Activated CD4-positive, alpha-beta T cell treated with anti-CD3 and anti-CD28 coated beads, Interleukin-10, Interleukin-2, amounts not matched to agents 100 ng/mL and 50 ng/mL, durations not matched to agents 16 hours and 8 hours (primary cell): ENCODE measurements at regions not wholly inside any gene's neighbourhood (a gene's known extent, or its start where the extent isn't known, plus 50 kb on each side); places are given as distances from the start of the nearest gene placed in this dataset.

Experiments
- DNase-seq: peaks from one replicate; pipeline ENCODE4 v3.0.0-alpha.2; 2020

DNA sequence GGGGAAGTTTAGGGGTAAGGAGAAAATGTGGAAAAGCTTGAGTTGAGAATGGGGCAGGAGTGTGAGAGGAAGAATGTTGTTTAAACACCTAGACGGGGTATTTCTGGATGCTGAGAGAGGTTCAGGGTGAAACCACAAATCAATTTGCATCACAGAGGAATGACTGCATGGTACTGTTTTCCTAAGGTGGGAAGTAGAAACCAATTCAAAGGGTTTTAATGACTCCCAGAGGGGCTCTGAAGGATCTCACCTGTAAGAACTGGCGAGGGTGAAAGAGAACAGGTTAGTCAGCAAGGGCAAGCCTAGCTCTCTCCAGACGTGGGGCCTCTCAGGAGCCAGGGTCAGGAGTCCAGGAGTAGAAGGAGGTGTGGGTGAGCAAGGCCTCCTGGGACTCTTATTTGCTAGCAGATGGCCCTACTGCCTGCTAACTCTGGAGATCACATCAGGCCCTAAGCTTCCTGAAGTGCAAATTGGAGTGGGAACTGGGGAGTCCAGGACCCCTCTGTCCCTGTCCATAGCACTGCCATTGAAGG is 133.0 kb upstream of the CELF4 start:
- no peak for DNase-seq

DNA sequence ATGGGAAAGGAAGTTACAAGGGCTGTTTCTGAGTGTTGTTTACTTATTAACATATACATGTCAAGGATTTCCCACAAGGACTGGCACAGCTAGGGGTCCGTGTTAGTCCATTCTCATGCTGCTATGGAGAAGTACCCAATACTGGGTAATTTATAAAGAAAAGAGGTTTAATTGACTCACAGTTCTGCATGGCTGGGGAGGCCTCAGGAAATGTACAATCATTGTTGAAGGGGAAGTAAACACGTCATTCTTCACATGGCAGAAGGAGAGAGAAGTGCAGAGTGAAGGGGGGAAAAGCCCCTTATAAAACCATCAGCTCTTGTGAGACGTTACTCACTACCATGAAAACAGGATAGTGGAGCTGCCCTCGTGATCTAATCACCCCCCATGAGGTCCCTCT is 128.9 kb upstream of the CELF4 start:
- no peak for DNase-seq

DNA sequence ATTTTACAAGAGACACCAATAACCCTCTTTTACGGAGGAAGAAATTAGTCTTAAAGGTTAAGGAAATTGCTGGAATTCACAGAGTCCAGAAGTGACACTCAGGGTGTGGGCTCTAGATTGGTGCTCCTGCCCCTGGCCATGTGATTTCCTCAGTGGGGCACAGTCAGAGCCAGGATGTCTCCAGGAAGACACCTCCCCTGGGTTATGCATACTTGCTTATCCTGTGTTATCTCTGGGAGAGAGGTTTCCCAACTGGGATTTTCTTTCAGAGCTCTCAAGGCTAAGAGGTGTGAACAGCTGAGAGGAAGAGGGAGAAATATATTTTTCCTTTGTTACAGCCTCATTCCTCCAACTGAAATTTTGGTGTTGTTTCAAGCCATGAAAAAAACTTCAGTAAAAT is 125.6 kb upstream of the CELF4 start:
- no peak for DNase-seq

DNA sequence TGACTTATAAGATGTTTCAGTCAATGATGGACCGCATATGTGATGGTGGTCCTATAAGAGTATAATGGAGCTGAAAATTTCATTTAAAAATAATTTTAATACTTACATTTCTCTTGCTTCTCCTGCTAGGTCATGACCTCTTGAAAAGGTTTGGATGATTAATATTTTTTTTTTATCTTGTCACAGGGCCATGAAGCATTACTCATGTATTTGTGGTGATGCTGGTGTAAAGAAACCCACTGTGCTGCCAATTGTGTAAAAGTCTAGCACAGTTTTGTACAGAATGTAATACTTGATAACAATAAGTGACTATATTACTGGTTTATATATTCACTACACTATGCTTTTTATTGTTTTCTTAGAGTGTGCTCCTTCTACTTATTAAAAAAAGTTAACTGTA is 124.2 kb upstream of the CELF4 start:
- DNase-seq: no peak

DNA sequence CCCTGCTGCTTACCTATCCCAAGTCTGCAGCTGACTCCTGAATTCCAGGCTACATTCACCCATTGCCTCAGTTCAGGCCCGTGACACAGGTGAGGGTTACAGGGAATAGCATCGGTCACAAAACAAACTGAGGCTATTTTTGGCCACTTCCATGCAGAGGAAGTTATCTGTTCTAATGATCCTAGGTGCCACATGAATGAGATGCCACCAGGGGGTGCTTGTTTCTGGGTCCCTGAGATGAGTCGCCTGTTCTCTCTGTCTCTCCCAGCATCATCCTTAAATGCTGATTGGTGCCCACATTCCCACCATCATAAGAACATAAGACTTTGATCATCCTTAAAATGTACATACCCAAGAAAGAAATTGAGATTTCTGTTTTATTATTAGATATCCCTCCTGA is 119.0 kb upstream of the CELF4 start:
- no peak for DNase-seq

DNA sequence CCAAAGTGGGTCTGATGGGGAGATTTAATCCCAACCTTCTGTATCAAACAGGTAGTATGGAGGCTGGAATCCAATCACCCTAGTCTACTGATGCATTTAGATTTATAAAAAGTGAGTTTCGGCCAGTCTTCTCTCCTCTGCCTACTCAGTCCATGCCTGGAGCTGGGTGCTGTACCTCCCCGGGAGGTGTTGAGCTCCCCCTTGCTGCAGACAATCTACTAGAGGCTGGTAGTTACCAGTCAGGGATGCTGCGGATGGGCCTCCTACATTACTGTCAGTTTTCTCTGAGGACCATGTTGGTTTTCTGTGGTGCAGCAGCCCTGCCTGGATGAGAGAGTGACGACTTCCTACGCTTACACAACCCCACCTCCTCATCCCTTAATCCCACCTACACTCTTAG is 118.6 kb upstream of the CELF4 start:
- no peak for DNase-seq

DNA sequence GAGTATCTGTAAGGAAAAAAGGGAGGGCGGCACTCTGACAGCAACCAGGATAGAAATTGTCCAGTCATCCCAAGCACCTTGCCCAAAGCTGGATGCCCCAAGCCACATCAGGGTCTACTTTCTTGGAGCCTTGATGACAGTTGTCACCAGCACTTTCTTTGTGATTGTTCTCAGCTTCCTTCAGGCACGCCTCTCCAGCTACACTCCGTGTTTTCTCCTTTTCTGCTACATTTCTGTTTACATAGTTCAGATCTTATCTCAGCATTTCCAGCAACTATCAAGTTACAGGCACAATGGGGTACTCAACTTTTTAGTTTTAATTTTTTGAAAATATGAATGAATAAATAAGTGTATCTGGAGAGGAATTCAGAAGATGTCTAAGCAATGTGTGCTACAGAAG is 115.3 kb upstream of the CELF4 start:
- DNase-seq: no peak

DNA sequence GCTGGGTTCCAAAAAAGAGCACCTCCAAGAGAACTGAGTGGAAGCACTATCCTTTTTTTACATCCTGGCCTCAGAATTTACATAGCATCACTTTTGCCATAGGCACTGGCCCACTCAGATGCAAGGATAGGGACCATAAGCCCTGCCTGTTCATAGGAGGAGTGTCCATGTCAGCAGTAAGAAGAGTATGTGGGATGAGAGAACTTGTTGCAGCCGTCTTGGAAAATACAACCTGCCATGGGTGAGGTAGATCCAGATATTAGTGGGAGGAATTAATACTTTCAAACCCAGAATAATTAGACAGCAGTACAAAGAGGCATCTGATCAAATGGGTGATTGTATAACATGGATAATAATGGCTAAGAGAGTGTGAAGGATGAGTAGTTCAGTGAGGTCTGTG is 110.7 kb upstream of the CELF4 start:
- DNase-seq: no peak

DNA sequence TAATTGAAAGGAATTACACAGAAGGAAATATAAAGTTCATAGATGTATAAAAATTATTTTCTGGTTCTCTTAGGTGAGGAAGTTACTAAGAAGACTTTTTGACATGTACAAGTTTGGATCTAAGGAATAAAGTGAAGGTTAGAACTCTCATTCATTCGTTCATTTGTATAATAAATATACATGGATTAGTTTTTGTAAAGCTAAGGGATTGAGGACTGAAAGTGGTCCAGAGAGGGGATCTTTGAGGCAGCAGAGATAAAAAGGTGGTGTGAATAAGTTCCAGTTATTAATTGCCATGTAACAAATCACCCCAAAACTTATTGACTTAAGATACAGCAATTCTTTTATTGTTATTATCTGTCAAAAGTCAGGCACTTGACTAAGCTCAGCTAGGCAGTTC is 110.1 kb upstream of the CELF4 start:
- DNase-seq: no peak

DNA sequence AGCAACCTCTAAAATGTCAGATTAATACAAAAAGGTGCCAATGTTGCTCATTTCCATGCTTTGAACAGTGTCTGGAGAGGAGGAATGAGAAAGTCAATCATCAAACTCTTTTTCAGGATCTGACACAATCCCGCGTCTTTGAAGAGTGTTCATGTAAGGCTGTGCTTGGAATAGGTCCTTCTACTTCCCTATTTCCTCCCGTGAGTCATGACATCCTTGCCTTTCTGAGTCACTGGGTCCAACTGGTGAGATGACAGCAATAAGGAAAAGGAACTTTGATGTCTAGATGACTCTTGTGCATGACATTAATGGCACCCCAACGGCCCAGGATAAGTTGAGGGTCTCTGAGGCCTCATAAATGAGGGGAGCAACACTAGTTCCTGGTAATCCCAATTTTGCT is 109.0 kb upstream of the CELF4 start:
- DNase-seq: no peak

DNA sequence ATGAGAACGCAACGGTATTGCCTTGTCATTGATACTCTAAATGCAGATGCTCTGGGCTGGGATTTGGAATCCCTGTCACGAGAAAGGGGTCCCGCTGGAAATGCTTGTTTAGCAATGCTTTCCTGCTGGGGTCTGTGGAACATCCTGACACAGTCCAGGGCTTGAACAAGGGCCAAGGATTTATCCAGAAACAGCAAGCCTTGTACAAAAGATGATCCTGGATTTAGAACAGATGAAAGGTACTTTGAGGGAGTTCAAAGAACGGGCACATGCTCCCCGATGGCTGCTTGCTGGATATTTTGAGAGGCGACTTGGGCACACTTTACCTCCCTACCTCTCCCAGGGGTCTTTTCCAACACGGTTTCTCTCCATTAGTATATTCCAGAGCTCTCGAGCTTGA is 108.1 kb upstream of the CELF4 start:
- no peak for DNase-seq

DNA sequence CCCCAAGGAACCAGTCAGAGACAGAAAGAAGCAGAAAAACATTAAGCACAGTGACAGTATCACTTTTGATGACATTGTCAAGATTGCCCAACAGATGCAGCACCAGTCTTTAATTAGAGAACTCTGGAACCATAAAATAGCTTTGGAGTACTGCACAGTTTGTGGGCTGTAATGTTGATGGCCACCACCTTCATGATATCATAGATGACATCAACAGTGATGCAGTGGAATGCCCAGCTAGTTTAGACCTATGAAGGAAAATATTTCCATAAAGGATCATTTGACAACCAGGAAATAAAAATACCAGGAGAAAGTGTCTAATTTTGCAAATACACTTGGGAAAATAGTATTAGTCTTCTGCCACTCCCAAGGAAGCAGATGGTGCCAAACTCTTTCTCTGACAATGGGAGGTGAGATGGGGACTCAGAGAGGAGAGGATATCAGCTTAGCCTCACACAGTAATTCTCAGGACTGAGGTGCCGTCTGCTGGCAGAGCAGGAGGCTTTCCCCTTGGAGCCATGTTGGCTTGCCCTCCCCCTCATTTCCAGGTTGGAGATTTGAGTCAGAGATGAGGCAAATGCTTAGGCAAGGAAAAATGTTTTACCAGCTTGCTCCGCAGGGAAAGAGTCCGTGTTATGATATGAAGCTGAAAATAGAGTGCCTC is 107.5 kb upstream of the CELF4 start:
- no peak for DNase-seq

DNA sequence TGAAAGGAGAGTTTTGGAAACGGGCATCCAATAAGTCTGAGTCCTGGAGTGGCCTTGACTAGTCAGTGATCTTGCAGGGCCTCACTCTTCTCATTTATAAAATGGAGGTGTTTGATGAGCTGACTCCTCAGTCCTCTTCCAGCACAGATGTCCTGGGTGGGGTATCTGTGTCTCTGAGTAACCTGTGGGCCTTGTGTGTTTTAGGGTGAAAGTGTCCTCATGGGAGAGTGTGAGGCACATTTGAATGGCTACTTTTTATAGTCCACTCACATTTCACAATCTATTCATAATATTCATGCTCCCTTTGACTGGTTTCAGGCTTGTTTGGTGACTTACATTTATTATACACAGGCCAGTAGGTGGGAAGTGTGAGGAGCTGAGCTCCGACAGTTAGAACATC is 106.4 kb upstream of the CELF4 start:
- no peak for DNase-seq

DNA sequence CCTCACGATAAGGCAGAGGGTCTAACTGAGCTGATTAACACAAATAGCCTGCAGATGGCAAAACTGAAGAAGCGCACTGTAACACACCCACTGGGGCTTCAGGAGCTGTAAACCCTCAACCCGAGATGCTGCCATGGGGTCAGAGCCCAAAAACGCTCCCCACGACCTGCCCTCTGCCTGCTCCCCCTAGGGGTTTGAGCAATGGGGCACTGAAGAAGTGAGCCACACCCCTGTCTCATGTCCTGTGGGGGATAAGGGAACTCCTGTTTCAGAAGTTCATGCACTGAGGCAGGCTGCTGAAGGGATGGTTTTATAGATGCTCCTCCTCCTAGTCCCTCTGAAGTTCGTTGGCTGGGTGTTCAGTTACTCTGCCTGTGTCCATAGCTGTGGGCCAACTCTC is 105.9 kb upstream of the CELF4 start:
- no peak for DNase-seq

DNA sequence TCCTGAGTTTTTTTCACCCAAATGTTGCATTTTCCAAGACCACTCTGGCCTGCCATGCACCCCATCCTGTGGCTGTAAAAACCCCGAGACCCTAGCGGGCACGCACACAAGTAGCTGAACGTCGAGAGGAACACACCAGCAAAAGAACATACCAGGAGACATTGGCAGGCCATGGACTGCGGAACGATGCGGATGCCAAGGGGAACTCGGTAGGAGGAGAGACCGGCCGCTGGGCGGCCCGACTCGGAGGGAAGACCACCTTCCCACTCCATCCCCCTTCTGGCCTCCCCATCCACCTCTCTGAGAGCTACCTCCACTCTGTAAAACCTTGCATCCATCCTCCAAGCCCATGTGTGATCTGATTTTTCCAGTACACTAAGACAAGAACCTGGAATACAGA is 105.5 kb upstream of the CELF4 start:
- no peak for DNase-seq

DNA sequence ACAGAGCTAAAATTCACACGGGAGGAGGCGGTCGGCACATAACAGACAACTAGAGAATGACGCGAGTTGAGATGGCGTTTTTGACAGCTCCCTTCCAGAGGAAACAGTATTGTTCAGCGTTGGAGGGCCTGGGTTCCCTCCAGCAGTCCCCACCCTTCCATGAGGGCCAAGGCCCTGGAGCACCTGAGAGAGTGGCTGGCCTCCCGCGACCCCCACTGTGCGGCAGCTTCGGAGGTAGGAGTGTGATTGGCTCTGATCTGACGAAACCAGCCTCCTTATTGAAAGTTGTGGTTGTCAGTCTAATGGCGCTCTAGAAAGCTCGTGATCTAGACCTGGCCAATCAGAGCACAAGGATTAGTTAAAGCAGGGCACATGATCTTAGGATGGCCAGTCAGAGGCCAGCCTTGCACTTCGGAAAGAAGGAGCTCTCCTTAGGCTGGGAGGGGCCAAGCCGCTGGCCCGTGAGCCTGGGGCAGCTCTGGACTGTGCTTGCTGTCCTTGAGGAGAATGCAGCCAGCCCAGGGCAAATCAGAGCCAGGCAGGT is 104.5 kb upstream of the CELF4 start:
- DNase-seq: no peak

DNA sequence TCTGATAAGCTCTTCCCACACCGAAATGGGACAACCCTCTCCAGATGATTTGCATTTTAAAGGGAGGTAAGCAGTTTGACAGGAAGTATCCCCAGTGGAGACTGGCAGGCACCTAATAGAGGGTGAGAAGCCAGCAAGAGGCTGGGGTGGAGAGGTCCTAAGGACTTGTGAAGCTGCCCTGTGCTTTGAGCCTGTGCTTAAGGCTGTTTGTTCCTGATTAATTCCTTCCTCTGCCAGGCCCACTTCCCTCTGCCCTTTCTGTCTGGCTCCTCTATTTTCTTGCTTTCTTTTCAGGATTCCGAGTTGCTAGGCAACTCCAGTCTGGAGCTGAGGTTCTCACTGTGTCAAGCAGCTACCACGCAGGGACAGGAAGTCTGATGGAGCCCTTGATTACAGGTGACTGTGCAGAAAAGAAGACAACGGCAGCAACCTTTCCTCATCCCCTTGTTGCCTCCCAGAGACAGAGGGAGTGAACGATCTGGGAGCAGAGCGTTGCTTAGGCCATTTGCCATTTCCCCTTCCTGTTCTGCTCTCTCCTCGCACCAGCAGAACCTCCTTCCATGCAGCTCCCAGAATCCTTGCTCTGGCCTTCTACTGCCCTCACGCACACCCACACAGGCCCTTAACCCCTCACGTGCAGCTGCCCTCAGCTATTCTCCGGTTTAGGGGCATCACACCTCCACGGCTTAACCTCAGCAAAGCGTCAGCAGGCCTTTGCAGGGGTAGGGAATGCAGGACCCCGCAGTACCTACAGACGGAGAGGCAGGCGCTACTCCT is 103.6 kb upstream of the CELF4 start:
- no peak for DNase-seq

DNA sequence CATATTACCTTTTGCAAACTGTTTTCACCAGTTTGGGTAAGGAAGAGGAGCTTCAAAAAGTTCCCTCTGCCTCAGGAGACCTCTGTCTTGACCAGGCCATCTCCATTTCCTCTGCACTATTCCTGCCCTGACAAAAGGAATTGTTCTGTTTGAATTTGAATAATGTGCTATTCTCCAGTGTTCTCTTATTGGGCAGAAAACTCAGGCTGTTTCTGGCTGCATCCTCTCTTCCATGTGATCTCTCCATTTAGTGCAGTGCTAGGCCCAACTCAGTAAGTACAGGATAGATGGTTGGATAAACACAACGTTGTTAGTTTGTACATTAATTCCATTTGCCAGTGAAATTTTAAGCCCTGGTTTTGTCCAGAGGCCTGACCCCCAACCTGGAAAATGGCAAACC is 102.2 kb upstream of the CELF4 start:
- no peak for DNase-seq

DNA sequence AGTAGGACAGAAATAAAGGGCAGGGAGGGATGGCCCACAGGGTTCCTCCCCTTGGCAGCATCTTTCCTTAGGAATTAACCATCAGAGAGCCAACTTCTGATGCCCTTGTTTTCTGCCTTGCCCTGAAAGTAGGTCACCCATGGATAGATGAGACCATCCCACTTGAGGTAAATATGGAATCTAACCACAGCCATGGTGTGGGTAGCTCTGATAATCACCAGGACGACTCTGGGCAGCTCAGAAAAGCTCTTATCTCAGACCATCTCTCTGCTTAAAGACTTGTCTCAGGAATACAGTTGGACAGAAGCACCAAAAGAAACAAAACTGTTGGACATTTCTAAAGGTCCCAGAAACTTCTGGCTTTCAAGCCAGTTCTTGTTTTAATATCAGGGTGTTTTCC is 101.4 kb upstream of the CELF4 start:
- DNase-seq: no peak

DNA sequence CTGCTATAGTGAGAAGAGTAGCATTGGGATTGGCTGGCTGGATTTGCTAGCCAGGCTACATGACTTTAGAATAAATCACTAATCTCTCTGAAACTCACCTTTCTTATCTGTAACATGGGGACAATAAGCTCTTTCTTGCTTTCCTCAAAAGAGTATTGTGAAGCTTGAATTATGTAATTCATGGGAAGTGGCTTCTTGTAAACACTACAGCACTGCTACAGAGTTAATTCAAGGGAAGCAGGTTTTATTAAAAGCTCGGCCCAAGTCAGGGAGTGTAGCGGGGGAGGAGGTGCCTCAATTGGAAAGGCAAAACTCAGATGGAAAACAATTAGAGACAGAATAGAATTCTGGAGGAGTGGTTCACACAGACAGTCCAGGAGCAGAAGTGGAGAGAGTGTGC is 100.9 kb upstream of the CELF4 start:
- no peak for DNase-seq

DNA sequence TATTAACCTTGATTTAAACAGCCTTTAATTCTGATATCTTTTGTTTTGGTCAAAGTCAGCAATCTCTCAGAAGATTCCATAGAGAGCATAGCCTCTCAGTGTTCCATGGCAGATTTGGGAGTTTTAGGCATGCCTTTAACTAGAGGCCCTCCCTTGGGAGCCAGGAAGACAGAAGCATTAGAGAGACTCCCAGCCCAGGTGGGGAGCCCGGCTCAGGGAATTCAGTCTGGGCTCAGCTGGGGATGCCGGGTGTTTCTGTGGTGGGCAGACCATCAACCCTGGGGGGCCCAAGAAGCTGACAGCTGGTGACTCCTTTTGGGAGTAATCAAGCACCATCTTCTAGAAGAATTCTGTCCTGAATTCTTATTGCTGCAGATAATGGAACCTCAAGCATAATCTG is 99.7 kb upstream of the CELF4 start:
- DNase-seq: no peak

DNA sequence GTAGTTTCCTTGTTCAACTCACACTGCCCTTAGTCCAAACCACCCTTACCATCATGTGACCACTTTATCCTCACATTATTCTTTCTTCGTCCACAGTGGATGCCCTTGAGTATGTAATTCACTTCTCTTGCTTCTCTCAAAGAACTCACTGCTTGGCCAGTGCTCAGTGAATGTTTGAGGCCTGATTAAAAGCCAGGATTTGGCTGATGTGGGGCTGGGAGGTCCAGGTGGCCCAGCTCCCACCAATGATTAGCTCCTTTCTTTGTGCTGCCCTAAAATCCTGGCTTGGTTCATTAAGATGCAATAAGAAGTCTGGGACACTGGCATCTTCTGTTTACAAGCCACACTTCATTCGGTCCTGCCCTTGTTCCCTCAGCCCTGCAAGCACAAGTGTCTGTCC is 97.8 kb upstream of the CELF4 start:
- no peak for DNase-seq

DNA sequence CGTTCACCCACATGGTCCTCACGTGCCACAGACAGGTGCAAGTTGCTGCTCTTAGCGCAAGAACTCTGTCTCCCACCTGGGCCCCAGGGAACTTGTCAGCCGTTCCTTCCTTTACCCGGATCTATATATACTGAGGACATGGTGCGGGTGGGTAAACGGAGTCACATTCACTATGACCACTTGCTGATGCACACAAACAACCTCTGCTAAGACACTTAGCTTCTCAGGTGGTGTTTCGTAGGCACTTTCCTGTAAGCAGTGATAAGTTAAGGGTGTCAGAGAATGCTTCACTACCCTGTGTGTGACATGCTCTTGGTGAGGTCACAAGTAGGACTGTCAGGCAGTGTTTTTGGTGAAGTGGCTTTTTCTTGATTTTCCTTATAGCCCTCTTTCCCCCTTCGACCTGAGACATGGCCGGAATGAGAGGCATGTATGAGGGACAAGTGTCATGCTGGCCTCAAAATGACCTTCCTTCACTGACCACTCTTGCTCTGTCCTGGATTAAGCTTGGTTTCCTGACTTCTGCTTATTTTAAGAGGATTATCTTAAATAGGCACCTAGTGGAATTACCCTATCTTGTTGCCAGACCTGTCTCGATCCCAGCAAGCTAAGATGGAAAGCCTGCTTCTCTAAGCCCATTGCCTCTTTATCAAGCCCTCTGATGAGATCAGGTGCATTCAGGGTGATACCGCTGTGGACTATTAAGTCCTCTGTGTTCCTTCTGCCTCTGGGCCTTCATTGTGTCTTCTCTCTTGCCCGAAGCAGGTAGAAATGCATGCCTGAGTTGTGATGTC is 97.1 kb upstream of the CELF4 start:
- DNase-seq: no peak

DNA sequence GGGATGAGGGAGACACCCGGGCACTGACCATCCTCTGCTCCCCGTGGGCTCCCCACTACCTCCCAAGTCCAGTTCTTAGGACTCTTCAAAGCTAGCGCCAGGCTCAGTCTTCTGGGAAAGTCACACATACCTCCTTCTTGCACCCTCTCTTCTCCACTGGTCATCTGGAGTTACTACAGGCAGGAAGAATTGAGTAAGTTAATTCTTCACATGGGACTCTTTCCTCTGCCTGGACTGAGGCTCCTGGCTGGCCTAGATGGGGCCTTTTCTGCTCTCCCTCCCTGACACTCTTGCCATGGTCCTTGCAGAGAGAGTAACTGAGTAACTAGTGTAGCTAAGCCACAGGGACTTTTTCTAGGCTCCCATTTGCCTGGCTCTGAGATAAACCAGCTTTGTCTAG is 96.5 kb upstream of the CELF4 start:
- DNase-seq: no peak
